ENCODE measurements at regions not wholly inside any gene's neighbourhood (a gene's known extent, or its start where the extent isn't known, plus 50 kb on each side); places are given as distances from the start of the nearest gene placed in this dataset.
"Not testable (repeated sequence)": the region's sequence is repeated elsewhere in the genome, so short reads cannot be mapped to it uniquely, and the experiment has no call there.

- no peak for DNase-seq
These were observed 98.9 kb upstream of the MAPRE2 start for GRCh38 chr18:34942276-34942675.

GRCh38 chr18:34942975-34943374, 98.2 kb upstream of the MAPRE2 start:
- DNase-seq = no peak

GRCh38 chr18:34943587-34943986, 97.6 kb upstream of the MAPRE2 start:
- DNase-seq = no peak

GRCh38 chr18:34947711-34948125, 93.5 kb upstream of the MAPRE2 start:
- DNase-seq = peak; percentile 62

GRCh38 chr18:34951625-34952379, 89.4 kb upstream of the MAPRE2 start:
- no peak for DNase-seq

GRCh38 chr18:34953212-34953611, 88.0 kb upstream of the MAPRE2 start:
- no peak for DNase-seq

GRCh38 chr18:34955494-34955893, 85.7 kb upstream of the MAPRE2 start:
- DNase-seq = not testable (repeated sequence)

- no peak for DNase-seq
These were observed 84.5 kb upstream of the MAPRE2 start for GRCh38 chr18:34956663-34957062.

GRCh38 chr18:34957119-34957863, 83.9 kb upstream of the MAPRE2 start:
- no peak for DNase-seq

- DNase-seq = no peak
These were observed 83.4 kb upstream of the MAPRE2 start for GRCh38 chr18:34957864-34958259.

- DNase-seq = no peak
These were observed 81.9 kb upstream of the MAPRE2 start for GRCh38 chr18:34959211-34959829.

GRCh38 chr18:34959989-34960388, 81.2 kb upstream of the MAPRE2 start:
- DNase-seq = no peak

GRCh38 chr18:34965108-34965507, 76.1 kb upstream of the MAPRE2 start:
- DNase-seq = no peak

GRCh38 chr18:34965566-34965965, 75.6 kb upstream of the MAPRE2 start:
- no peak for DNase-seq

- DNase-seq = no peak
These were observed 71.1 kb upstream of the MAPRE2 start for GRCh38 chr18:34970106-34970505.

GRCh38 chr18:34971313-34971712, 69.9 kb upstream of the MAPRE2 start:
- DNase-seq = no peak

- no peak for DNase-seq
These were observed 68.3 kb upstream of the MAPRE2 start for GRCh38 chr18:34972765-34973414.

GRCh38 chr18:34976123-34976522, 65.1 kb upstream of the MAPRE2 start:
- no peak for DNase-seq

- DNase-seq = peak; percentile 57
These were observed 64.7 kb upstream of the MAPRE2 start for GRCh38 chr18:34976534-34976898.

- DNase-seq = peak; percentile 79
These were observed 64.0 kb upstream of the MAPRE2 start for GRCh38 chr18:34976899-34977837.

GRCh38 chr18:34977838-34978532, 63.2 kb upstream of the MAPRE2 start:
- DNase-seq = peak; percentile 59

GRCh38 chr18:34978533-34978893, 62.7 kb upstream of the MAPRE2 start:
- DNase-seq = peak; percentile 26

Data from NCI-H748 treated with DMSO at 0.1 percent for 48 hours (cell line).